Liver (tissue), 7 donors: ENCODE measurements at regions not wholly inside any gene's neighbourhood (a gene's known extent, or its start where the extent isn't known, plus 50 kb on each side); places are given as distances from the start of the nearest gene placed in this dataset.

ENCODE experiments used
- DNase-seq: peaks from one replicate; pipeline ENCODE4 v3.0.0-alpha.2; 2017; ENCODE audit warnings: low spot score
- H3K27ac ChIP-seq, 2 donors: one replicate each; pipeline ENCODE4 v1.7.0; 2013; ENCODE audit warnings: inconsistent platforms in 2 of 2, low read length in 2 of 2, control low read depth in 1 of 2, low read depth in 1 of 2, mild to moderate bottlenecking in 1 of 2
- H3K27me3 ChIP-seq, 4 donors: one replicate each; pipeline versions ENCODE4 v1.6.1 to v1.7.0; 2013; ENCODE audit warnings: low read length in 3 of 4, inconsistent platforms in 1 of 4, mild to moderate bottlenecking in 1 of 4, moderate library complexity in 1 of 4; ENCODE audit not compliant: control insufficient read depth in 4 of 4, insufficient read depth in 4 of 4
- H3K36me3 ChIP-seq, 4 donors: one replicate each; pipeline versions ENCODE4 v1.6.1 to v1.7.0; 2013; ENCODE audit warnings: low read length in 3 of 4, mild to moderate bottlenecking in 3 of 4, low read depth in 1 of 4, moderate library complexity in 1 of 4; ENCODE audit not compliant: control insufficient read depth in 4 of 4, insufficient read depth in 3 of 4
- H3K4me1 ChIP-seq, 4 donors: one replicate each; pipeline versions ENCODE4 v1.6.1 to v1.7.0; 2013; ENCODE audit warnings: low read length in 3 of 4, mild to moderate bottlenecking in 3 of 4, moderate library complexity in 1 of 4; ENCODE audit not compliant: control insufficient read depth in 4 of 4, insufficient read depth in 4 of 4
- H3K4me3 ChIP-seq, 3 donors: one replicate each; pipeline versions ENCODE4 v1.6.1 to v1.7.0; 2013; ENCODE audit warnings: low read length in 3 of 3, control low read depth in 1 of 3, low read depth in 1 of 3, mild to moderate bottlenecking in 1 of 3
- H3K9ac ChIP-seq, 2 donors: one replicate each; pipeline ENCODE4 v1.7.0; 2013; ENCODE audit warnings: low read length in 2 of 2, mild to moderate bottlenecking in 2 of 2, moderate library complexity in 2 of 2, control low read depth in 1 of 2, low read depth in 1 of 2
- H3K9me3 ChIP-seq, 4 donors: one replicate each; pipeline versions ENCODE4 v1.6.1 to v1.7.0; 2013; ENCODE audit warnings: low read length in 3 of 4; ENCODE audit not compliant: control insufficient read depth in 4 of 4
- ATF3 ChIP-seq: IDR thresholded peaks from 2 replicates; pipeline ENCODE4 v1.6.1; 2016; ENCODE audit warnings: antibody characterized with exemption
- EGR1 ChIP-seq, 2 donors: IDR thresholded peaks; 2 replicates each; pipeline ENCODE4 v1.6.1; 2016 to 2018; ENCODE audit warnings: antibody characterized with exemption in 2 of 2, low read depth in 2 of 2
- FOXA2 ChIP-seq: IDR thresholded peaks from 2 replicates; pipeline ENCODE4 v1.6.1; 2016; ENCODE audit warnings: antibody characterized with exemption
- GABPA ChIP-seq, 2 donors: IDR thresholded peaks in 1 of 2; conservative IDR thresholded peaks in 1 of 2; 2 replicates each; pipeline ENCODE4 v1.6.1; 2016; ENCODE audit warnings: antibody characterized with exemption in 2 of 2, mild to moderate bottlenecking in 1 of 2, moderate library complexity in 1 of 2
- HNF4A ChIP-seq, 2 donors: conservative IDR thresholded peaks; 2 replicates each; pipeline ENCODE4 v1.6.1; 2016; ENCODE audit warnings: antibody characterized with exemption in 2 of 2, mild to moderate bottlenecking in 2 of 2
- MAX ChIP-seq: IDR thresholded peaks from 2 replicates; pipeline ENCODE4 v1.6.1; 2016; ENCODE audit warnings: antibody characterized with exemption
- NR2F2 ChIP-seq: IDR thresholded peaks from 2 replicates; pipeline ENCODE4 v1.6.1; 2016; ENCODE audit warnings: antibody characterized with exemption
- RAD21 ChIP-seq, 2 donors: IDR thresholded peaks; 2 replicates each; pipeline ENCODE4 v1.6.1; 2016; ENCODE audit warnings: antibody characterized with exemption in 2 of 2, mild to moderate bottlenecking in 2 of 2
- RXRA ChIP-seq, 2 donors: IDR thresholded peaks; 2 replicates each; pipeline ENCODE4 v1.6.1; 2017 to 2018; ENCODE audit warnings: antibody characterized with exemption in 2 of 2, mild to moderate bottlenecking in 1 of 2
- SP1 ChIP-seq: IDR thresholded peaks from 2 replicates; pipeline ENCODE4 v1.6.1; 2018; ENCODE audit warnings: antibody characterized with exemption, mild to moderate bottlenecking
- TAF1 ChIP-seq: conservative IDR thresholded peaks from 2 replicates; pipeline ENCODE4 v1.6.1; 2016; ENCODE audit warnings: antibody characterized with exemption, mild to moderate bottlenecking
- YY1 ChIP-seq: IDR thresholded peaks from 2 replicates; pipeline ENCODE4 v1.6.1; 2016; ENCODE audit warnings: antibody characterized with exemption, mild to moderate bottlenecking
- ZBTB33 ChIP-seq: IDR thresholded peaks from 2 replicates; pipeline ENCODE4 v1.6.1; 2016; ENCODE audit warnings: antibody characterized with exemption
- TF ChIP-seq, protein P1 (sequence below): IDR thresholded peaks from 2 replicates; pipeline ENCODE4 v1.6.1; 2016; ENCODE audit warnings: antibody characterized with exemption, mild to moderate bottlenecking
- TF ChIP-seq, protein P2 (sequence below): fragments of 150-350 bp; IDR thresholded peaks from 2 replicates; pipeline ENCODE4 v1.5.1; 2017; ENCODE audit warnings: improper control_type of control experiment, low read depth, low read length; ENCODE audit not compliant: missing input control
- donor health status: healthy.
- donor health status: healthy.
- donor health status: healthy.
- donor health status: healthy.

GRCh38 chr13:60981407-60981806 lies 434.2 kb downstream of the PCDH20 start (continued):
- TF ChIP-seq, protein P1, sequence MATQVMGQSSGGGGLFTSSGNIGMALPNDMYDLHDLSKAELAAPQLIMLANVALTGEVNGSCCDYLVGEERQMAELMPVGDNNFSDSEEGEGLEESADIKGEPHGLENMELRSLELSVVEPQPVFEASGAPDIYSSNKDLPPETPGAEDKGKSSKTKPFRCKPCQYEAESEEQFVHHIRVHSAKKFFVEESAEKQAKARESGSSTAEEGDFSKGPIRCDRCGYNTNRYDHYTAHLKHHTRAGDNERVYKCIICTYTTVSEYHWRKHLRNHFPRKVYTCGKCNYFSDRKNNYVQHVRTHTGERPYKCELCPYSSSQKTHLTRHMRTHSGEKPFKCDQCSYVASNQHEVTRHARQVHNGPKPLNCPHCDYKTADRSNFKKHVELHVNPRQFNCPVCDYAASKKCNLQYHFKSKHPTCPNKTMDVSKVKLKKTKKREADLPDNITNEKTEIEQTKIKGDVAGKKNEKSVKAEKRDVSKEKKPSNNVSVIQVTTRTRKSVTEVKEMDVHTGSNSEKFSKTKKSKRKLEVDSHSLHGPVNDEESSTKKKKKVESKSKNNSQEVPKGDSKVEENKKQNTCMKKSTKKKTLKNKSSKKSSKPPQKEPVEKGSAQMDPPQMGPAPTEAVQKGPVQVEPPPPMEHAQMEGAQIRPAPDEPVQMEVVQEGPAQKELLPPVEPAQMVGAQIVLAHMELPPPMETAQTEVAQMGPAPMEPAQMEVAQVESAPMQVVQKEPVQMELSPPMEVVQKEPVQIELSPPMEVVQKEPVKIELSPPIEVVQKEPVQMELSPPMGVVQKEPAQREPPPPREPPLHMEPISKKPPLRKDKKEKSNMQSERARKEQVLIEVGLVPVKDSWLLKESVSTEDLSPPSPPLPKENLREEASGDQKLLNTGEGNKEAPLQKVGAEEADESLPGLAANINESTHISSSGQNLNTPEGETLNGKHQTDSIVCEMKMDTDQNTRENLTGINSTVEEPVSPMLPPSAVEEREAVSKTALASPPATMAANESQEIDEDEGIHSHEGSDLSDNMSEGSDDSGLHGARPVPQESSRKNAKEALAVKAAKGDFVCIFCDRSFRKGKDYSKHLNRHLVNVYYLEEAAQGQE: no peak

DNA sequence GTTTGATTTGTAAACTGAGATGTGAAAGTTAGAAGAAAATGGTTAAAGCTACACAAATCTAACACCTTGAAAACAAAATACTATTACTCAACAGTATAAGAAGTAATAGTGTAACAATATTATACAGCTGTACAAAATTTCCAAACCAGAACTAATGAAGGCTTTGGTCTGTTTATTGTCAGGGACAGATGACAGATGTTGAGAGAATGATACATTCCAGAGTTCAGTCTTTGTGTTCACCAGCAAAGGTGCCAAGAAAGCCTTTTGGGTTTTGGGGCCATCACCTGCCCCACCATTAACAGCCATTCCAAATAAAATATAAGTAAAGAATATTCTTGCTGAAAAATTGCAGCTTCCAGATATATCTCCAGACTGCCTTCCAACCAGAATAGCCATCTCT lies 439.3 kb downstream of the PCDH20 start:
- no peak for DNase-seq
- H3K9ac ChIP-seq: no peak overlapping the region
- H3K27ac ChIP-seq: no peak overlapping the region
- no peaks in the 10 kb centered on the region for H3K27me3 ChIP-seq
- no peaks in the 10 kb centered on the region for H3K36me3 ChIP-seq
- H3K9me3 ChIP-seq: no peaks in the 10 kb centered on the region
- no peak overlapping the region for H3K4me3 ChIP-seq
- no peaks in the 10 kb centered on the region for H3K4me1 ChIP-seq
- TF ChIP-seq SP1: no peak
- TF ChIP-seq NR2F2: no peak
- TF ChIP-seq RAD21 (IDR thresholded peaks at IDR 0.05): no peak
- TF ChIP-seq MAX: no peak
- TF ChIP-seq, protein P2, sequence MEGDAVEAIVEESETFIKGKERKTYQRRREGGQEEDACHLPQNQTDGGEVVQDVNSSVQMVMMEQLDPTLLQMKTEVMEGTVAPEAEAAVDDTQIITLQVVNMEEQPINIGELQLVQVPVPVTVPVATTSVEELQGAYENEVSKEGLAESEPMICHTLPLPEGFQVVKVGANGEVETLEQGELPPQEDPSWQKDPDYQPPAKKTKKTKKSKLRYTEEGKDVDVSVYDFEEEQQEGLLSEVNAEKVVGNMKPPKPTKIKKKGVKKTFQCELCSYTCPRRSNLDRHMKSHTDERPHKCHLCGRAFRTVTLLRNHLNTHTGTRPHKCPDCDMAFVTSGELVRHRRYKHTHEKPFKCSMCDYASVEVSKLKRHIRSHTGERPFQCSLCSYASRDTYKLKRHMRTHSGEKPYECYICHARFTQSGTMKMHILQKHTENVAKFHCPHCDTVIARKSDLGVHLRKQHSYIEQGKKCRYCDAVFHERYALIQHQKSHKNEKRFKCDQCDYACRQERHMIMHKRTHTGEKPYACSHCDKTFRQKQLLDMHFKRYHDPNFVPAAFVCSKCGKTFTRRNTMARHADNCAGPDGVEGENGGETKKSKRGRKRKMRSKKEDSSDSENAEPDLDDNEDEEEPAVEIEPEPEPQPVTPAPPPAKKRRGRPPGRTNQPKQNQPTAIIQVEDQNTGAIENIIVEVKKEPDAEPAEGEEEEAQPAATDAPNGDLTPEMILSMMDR: no peak
- TF ChIP-seq ZBTB33: no peak
- no peak for TF ChIP-seq ATF3
- TF ChIP-seq, protein P1: no peak
- TF ChIP-seq TAF1: no peak
- no peak for TF ChIP-seq EGR1 (IDR thresholded peaks at IDR 0.05; ENCODE audit: low read depth in 2 of 2)
- TF ChIP-seq GABPA (IDR thresholded peaks at IDR 0.05 in 1 of 2, conservative IDR thresholded peaks at IDR 0.05 in 1 of 2): no peak
- no peak for TF ChIP-seq FOXA2
- no peak for TF ChIP-seq RXRA (IDR thresholded peaks at IDR 0.05)
- TF ChIP-seq YY1: no peak
- TF ChIP-seq HNF4A (conservative IDR thresholded peaks at IDR 0.05): no peak
